Glutamatergic neuron (in vitro differentiated cells): ENCODE measurements at regions not wholly inside any gene's neighbourhood (a gene's known extent, or its start where the extent isn't known, plus 50 kb on each side); places are given as distances from the start of the nearest gene placed in this dataset.

Source experiments
- DNase-seq: peaks from one replicate; pipeline ENCODE4 v3.0.0; 2022
- H3K27ac Mint-ChIP-seq: one replicate; pipeline ENCODE4 v1.8.0; 2020; ENCODE audit warnings: mild to moderate bottlenecking, mixed read lengths, inconsistent platforms; ENCODE audit not compliant: unreplicated experiment
- H3K27me3 Mint-ChIP-seq: one replicate; pipeline ENCODE4 v1.8.0; 2020; ENCODE audit warnings: mild to moderate bottlenecking, moderate library complexity, mixed read lengths, inconsistent platforms; ENCODE audit not compliant: unreplicated experiment
- H3K36me3 Mint-ChIP-seq: one replicate; pipeline ENCODE4 v1.8.0; 2020; ENCODE audit warnings: mild to moderate bottlenecking, mixed read lengths, inconsistent platforms; ENCODE audit not compliant: unreplicated experiment
- H3K4me1 Mint-ChIP-seq: one replicate; pipeline ENCODE4 v1.8.0; 2020; ENCODE audit warnings: mild to moderate bottlenecking, low read depth, mixed read lengths, inconsistent platforms; ENCODE audit not compliant: unreplicated experiment
- H3K4me3 Mint-ChIP-seq: one replicate; pipeline ENCODE4 v1.8.0; 2020; ENCODE audit warnings: mild to moderate bottlenecking, mixed read lengths, inconsistent platforms; ENCODE audit not compliant: unreplicated experiment
- H3K9me3 Mint-ChIP-seq: one replicate; pipeline ENCODE4 v1.8.0; 2020; ENCODE audit warnings: mild to moderate bottlenecking, moderate library complexity, mixed read lengths, inconsistent platforms; ENCODE audit not compliant: unreplicated experiment
- TF ChIP-seq, protein P1 (sequence below): fragments of 200-600 bp; sonication (generic); IDR thresholded peaks from one replicate; pipeline ENCODE4 v1.5.0; 2021; ENCODE audit not compliant: partially characterized antibody, unreplicated experiment

- Mint-ChIP-seq H3K27me3 (peaks cover 4% of the 10 kb centered on the region), H3K36me3 (no peaks in the 10 kb centered on the region), H3K4me1 (no peaks in the 10 kb centered on the region), H3K27ac (no peak overlapping the region), H3K9me3 (no peaks in the 10 kb centered on the region), H3K4me3 (no peak overlapping the region)
- no peak for DNase-seq
- TF ChIP-seq, protein P1, sequence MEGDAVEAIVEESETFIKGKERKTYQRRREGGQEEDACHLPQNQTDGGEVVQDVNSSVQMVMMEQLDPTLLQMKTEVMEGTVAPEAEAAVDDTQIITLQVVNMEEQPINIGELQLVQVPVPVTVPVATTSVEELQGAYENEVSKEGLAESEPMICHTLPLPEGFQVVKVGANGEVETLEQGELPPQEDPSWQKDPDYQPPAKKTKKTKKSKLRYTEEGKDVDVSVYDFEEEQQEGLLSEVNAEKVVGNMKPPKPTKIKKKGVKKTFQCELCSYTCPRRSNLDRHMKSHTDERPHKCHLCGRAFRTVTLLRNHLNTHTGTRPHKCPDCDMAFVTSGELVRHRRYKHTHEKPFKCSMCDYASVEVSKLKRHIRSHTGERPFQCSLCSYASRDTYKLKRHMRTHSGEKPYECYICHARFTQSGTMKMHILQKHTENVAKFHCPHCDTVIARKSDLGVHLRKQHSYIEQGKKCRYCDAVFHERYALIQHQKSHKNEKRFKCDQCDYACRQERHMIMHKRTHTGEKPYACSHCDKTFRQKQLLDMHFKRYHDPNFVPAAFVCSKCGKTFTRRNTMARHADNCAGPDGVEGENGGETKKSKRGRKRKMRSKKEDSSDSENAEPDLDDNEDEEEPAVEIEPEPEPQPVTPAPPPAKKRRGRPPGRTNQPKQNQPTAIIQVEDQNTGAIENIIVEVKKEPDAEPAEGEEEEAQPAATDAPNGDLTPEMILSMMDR: no peak
Measured at GRCh38 chr14:29126865-29127264, 360.3 kb downstream of the FOXG1 start.

- Mint-ChIP-seq H3K27ac (no peak overlapping the region), H3K27me3 (no peaks in the 10 kb centered on the region), H3K9me3 (no peaks in the 10 kb centered on the region), H3K4me3 (no peak overlapping the region), H3K36me3 (no peaks in the 10 kb centered on the region), H3K4me1 (no peaks in the 10 kb centered on the region)
- TF ChIP-seq, protein P1: no peak
- DNase-seq: no peak
Measured at GRCh38 chr14:29140016-29140415, 373.4 kb downstream of the FOXG1 start.

DNA sequence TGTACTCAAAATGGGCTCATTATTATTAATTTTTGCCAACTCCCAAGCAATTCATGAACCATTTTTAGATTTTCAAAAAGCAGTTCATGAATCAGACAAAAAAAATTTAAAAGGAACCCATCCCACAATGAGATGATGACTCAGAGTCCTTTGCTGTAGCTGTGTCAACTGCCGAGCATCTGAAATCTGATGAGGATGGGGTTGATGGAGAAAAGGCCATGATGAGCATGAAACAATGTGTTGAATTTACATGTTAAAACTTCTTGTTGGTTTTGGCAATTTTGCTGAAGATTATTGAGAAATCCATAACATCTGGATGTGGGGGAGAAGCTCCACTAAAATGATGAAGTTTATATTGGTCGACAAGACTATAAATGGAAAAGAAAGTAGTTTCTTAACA is 378.0 kb downstream of the FOXG1 start:
- no peak overlapping the region for H3K27ac Mint-ChIP-seq
- H3K9me3 Mint-ChIP-seq: no peaks in the 10 kb centered on the region
- H3K36me3 Mint-ChIP-seq: no peaks in the 10 kb centered on the region
- no peaks in the 10 kb centered on the region for H3K4me1 Mint-ChIP-seq
- TF ChIP-seq, protein P1: no peak
- H3K27me3 Mint-ChIP-seq: no peaks in the 10 kb centered on the region
- no peak for DNase-seq
- no peak overlapping the region for H3K4me3 Mint-ChIP-seq

GRCh38 chr14:29148221-29148620 is 381.6 kb downstream of the FOXG1 start:
- no peaks in the 10 kb centered on the region for H3K9me3 Mint-ChIP-seq
- TF ChIP-seq, protein P1: no peak
- no peak for DNase-seq
- peaks cover 3% of the 10 kb centered on the region for H3K27me3 Mint-ChIP-seq
- no peaks in the 10 kb centered on the region for H3K36me3 Mint-ChIP-seq
- no peak overlapping the region for H3K27ac Mint-ChIP-seq
- H3K4me3 Mint-ChIP-seq: no peak overlapping the region
- no peaks in the 10 kb centered on the region for H3K4me1 Mint-ChIP-seq

GRCh38 chr14:29149798-29150197 is 383.2 kb downstream of the FOXG1 start:
- no peak for DNase-seq
- no peaks in the 10 kb centered on the region for H3K4me1 Mint-ChIP-seq
- TF ChIP-seq, protein P1: no peak
- no peaks in the 10 kb centered on the region for H3K36me3 Mint-ChIP-seq
- H3K4me3 Mint-ChIP-seq: no peak overlapping the region
- H3K9me3 Mint-ChIP-seq: no peaks in the 10 kb centered on the region
- peaks cover 3% of the 10 kb centered on the region for H3K27me3 Mint-ChIP-seq
- no peak overlapping the region for H3K27ac Mint-ChIP-seq
